Endodermal cell (in vitro differentiated cells): ENCODE measurements at regions not wholly inside any gene's neighbourhood (a gene's known extent, or its start where the extent isn't known, plus 50 kb on each side); places are given as distances from the start of the nearest gene placed in this dataset.

Source experiments
- DNase-seq: peaks from one replicate; pipeline ENCODE4 v3.0.0-alpha.2; 2017
- H3K27ac ChIP-seq: 2 replicates; pipeline ENCODE4 v1.5.1; 2013; ENCODE audit warnings: mild to moderate bottlenecking, low read depth, low read length, moderate library complexity
- H3K27me3 ChIP-seq: 2 replicates; pipeline ENCODE4 v1.6.1; 2013; ENCODE audit warnings: mild to moderate bottlenecking, low read length, moderate library complexity; ENCODE audit not compliant: insufficient read depth, control insufficient read depth, poor library complexity, severe bottlenecking
- H3K36me3 ChIP-seq: 2 replicates; pipeline ENCODE4 v1.7.0; 2013; ENCODE audit warnings: mild to moderate bottlenecking, low read length, moderate library complexity; ENCODE audit not compliant: control insufficient read depth, insufficient read depth
- H3K4me1 ChIP-seq: one replicate; pipeline ENCODE4 v1.7.0; 2013; ENCODE audit warnings: low read length; ENCODE audit not compliant: control insufficient read depth, insufficient read depth
- H3K4me3 ChIP-seq: 2 replicates; pipeline ENCODE4 v1.5.1; 2013; ENCODE audit warnings: mild to moderate bottlenecking, low read length, moderate library complexity
- H3K9ac ChIP-seq: 2 replicates; pipeline ENCODE4 v1.6.1; 2013; ENCODE audit warnings: mild to moderate bottlenecking, low read length, moderate library complexity; ENCODE audit not compliant: poor library complexity, severe bottlenecking; ENCODE audit errors: extremely low read depth
- H3K9me3 ChIP-seq: 2 replicates; pipeline ENCODE4 v1.6.1; 2013; ENCODE audit warnings: mild to moderate bottlenecking, low read length, moderate library complexity; ENCODE audit not compliant: control insufficient read depth
- H3K27ac Mint-ChIP-seq: 2 replicates; pipeline ENCODE4 v1.8.0; 2020; ENCODE audit warnings: mixed read lengths
- H3K27me3 Mint-ChIP-seq: 2 replicates; pipeline ENCODE4 v1.8.0; 2021; ENCODE audit warnings: mild to moderate bottlenecking, mixed read lengths; ENCODE audit not compliant: insufficient read depth
- H3K36me3 Mint-ChIP-seq: 2 replicates; pipeline ENCODE4 v1.8.0; 2020; ENCODE audit warnings: low read depth, mixed read lengths
- H3K4me1 Mint-ChIP-seq: 2 replicates; pipeline ENCODE4 v1.8.0; 2020; ENCODE audit warnings: mixed read lengths
- H3K4me3 Mint-ChIP-seq: 2 replicates; pipeline ENCODE4 v1.8.0; 2020; ENCODE audit warnings: mild to moderate bottlenecking, moderate library complexity, mixed read lengths
- H3K9me3 Mint-ChIP-seq: 2 replicates; pipeline ENCODE4 v1.8.0; 2020; ENCODE audit warnings: mild to moderate bottlenecking, mixed read lengths
- WGBS, 2 experiments: methylation state at CpG; one replicate each; pipeline versions ENCODE4 v1.1.5 to v1.1.7; 2013; ENCODE audit warnings: missing lambda C conversion rate in 2 of 2, mixed read lengths in 1 of 2; ENCODE audit not compliant: insufficient coverage in 1 of 2, insufficient read length in 1 of 2; 5-methylcytosine and 5-hydroxymethylcytosine counted together
- TF ChIP-seq, protein P1 (sequence below): fragments of 200-600 bp; sonication (generic); conservative IDR thresholded peaks from 2 replicates; pipeline ENCODE4 v1.5.0; 2021; ENCODE audit warnings: antibody characterized with exemption, mild to moderate bottlenecking

DNA sequence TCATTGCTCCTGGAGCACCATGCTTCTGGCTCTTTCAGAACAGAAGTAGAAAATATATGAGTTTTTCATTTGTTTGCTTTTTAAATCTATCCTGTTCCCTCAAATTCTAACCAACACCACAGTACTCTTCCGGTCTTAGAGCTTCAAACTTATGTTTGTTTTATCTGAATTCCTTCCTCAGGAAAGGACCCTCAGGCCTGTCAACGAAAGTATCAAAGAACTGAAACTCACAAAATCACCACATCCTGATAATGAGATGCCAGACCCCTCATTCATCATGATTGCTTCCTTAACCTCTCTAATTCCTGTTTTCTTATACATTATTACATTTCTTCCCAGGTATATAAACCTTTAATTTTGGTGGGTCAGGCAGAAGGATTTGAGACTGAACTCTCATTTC lies 135.2 kb downstream of the BMS1 start:
- H3K4me1 Mint-ChIP-seq, result no peaks in the 10 kb centered on the region
- H3K9me3 Mint-ChIP-seq, result peaks cover 7% of the 10 kb centered on the region
- no peak overlapping the region for H3K4me3 Mint-ChIP-seq
- WGBS, 2 experiments, result 91% methylated on average over 2 of the region's 2 CpGs; no CpG with 5 or more reads in 1 of the 2 experiments
- no peaks in the 10 kb centered on the region for H3K9me3 ChIP-seq
- no peaks in the 10 kb centered on the region for H3K36me3 Mint-ChIP-seq
- no peak for DNase-seq
- H3K4me3 ChIP-seq, result no peak overlapping the region
- H3K27me3 ChIP-seq, result no peaks in the 10 kb centered on the region
- no peaks in the 10 kb centered on the region for H3K36me3 ChIP-seq
- H3K9ac ChIP-seq, result no peak overlapping the region
- H3K4me1 ChIP-seq, result no peaks in the 10 kb centered on the region
- H3K27ac ChIP-seq, result no peak overlapping the region
- H3K27me3 Mint-ChIP-seq, result peaks cover 4% of the 10 kb centered on the region
- TF ChIP-seq, protein P1, sequence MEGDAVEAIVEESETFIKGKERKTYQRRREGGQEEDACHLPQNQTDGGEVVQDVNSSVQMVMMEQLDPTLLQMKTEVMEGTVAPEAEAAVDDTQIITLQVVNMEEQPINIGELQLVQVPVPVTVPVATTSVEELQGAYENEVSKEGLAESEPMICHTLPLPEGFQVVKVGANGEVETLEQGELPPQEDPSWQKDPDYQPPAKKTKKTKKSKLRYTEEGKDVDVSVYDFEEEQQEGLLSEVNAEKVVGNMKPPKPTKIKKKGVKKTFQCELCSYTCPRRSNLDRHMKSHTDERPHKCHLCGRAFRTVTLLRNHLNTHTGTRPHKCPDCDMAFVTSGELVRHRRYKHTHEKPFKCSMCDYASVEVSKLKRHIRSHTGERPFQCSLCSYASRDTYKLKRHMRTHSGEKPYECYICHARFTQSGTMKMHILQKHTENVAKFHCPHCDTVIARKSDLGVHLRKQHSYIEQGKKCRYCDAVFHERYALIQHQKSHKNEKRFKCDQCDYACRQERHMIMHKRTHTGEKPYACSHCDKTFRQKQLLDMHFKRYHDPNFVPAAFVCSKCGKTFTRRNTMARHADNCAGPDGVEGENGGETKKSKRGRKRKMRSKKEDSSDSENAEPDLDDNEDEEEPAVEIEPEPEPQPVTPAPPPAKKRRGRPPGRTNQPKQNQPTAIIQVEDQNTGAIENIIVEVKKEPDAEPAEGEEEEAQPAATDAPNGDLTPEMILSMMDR, result no peak
- H3K27ac Mint-ChIP-seq, result no peak overlapping the region

DNA sequence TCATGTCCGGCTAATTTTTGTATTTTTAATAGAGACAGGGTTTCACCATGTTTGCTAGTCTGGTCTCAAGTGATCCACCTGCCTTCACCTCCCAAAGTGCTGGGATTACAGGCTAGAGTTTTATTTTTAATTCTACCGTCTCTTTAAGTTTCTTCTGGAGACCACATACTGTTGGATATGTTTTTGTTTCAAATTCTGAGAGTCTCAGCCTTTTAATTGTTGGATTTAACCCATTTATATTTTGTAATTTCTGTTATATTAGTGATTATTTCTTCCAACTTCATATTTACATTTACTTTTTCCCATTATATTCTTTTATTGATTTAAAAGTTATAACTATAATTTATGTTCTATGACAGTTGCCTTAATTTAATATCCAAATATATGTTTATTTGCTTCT lies 139.4 kb downstream of the BMS1 start:
- peaks cover 1% of the 10 kb centered on the region for H3K4me1 Mint-ChIP-seq
- H3K27me3 ChIP-seq, result no peaks in the 10 kb centered on the region
- no peaks in the 10 kb centered on the region for H3K36me3 Mint-ChIP-seq
- H3K9ac ChIP-seq, result no peak overlapping the region
- no peak for DNase-seq
- H3K4me1 ChIP-seq, result no peaks in the 10 kb centered on the region
- H3K4me3 Mint-ChIP-seq, result no peak overlapping the region
- H3K9me3 ChIP-seq, result no peaks in the 10 kb centered on the region
- 97 to 100% methylated on average over 1 to 2 of the region's 2 CpGs for WGBS, 2 experiments
- H3K4me3 ChIP-seq, result no peak overlapping the region
- TF ChIP-seq, protein P1, result no peak
- H3K27ac Mint-ChIP-seq, result no peak overlapping the region
- H3K27ac ChIP-seq, result no peak overlapping the region
- no peaks in the 10 kb centered on the region for H3K27me3 Mint-ChIP-seq
- peaks cover 2% of the 10 kb centered on the region for H3K9me3 Mint-ChIP-seq
- no peaks in the 10 kb centered on the region for H3K36me3 ChIP-seq

DNA sequence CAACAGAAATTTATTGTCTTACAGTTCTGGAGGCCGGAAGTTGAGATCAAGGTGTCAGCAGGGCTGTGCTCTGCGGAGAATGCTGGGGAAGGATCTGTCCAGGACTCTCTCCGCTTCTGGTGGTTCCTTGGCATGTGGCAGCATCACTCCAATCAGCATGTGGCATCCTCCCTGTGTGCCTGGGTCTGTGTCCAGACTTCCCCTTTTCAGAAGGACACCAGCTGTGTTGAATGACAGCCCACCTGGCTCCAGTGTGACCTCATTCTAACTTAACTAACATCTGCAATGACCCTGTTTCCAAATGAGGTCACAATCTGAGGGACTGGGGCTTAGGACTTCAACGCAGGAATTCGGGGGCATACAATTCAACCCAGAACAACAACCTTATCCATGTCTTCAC lies 141.9 kb downstream of the BMS1 start:
- H3K27me3 ChIP-seq, result no peaks in the 10 kb centered on the region
- no peaks in the 10 kb centered on the region for H3K9me3 ChIP-seq
- Mint-ChIP-seq H3K27ac (no peak overlapping the region), H3K4me3 (no peak overlapping the region), H3K9me3 (no peaks in the 10 kb centered on the region), H3K27me3 (peaks cover 3% of the 10 kb centered on the region), H3K4me1 (peaks cover 4% of the 10 kb centered on the region), H3K36me3 (no peaks in the 10 kb centered on the region)
- H3K4me3 ChIP-seq, result no peak overlapping the region
- no peak for DNase-seq
- H3K9ac ChIP-seq, result no peak overlapping the region
- no peaks in the 10 kb centered on the region for H3K4me1 ChIP-seq
- H3K36me3 ChIP-seq, result no peaks in the 10 kb centered on the region
- WGBS, 2 experiments, result 90 to 92% methylated on average over 2 to 5 of the region's 5 CpGs
- TF ChIP-seq, protein P1, result no peak
- no peak overlapping the region for H3K27ac ChIP-seq
